Liver (tissue), 3 donors: ENCODE measurements at regions not wholly inside any gene's neighbourhood (a gene's known extent, or its start where the extent isn't known, plus 50 kb on each side); places are given as distances from the start of the nearest gene placed in this dataset.

Experiments
- CTCF ChIP-seq: fragments of 150-350 bp; IDR thresholded peaks from 2 replicates; pipeline ENCODE4 v1.5.1; 2017; ENCODE audit warnings: improper control_type of control experiment, low read depth, low read length; ENCODE audit not compliant: missing input control
- EGR1 ChIP-seq, 2 donors: IDR thresholded peaks; 2 replicates each; pipeline ENCODE4 v1.6.1; 2016 to 2018; ENCODE audit warnings: antibody characterized with exemption in 2 of 2, low read depth in 2 of 2
- GABPA ChIP-seq, 2 donors: IDR thresholded peaks in 1 of 2; conservative IDR thresholded peaks in 1 of 2; 2 replicates each; pipeline ENCODE4 v1.6.1; 2016; ENCODE audit warnings: antibody characterized with exemption in 2 of 2, mild to moderate bottlenecking in 1 of 2, moderate library complexity in 1 of 2
- JUND ChIP-seq, 2 donors: IDR thresholded peaks; 2 replicates each; pipeline ENCODE4 v1.6.1; 2016; ENCODE audit warnings: antibody characterized with exemption in 2 of 2
- RAD21 ChIP-seq, 2 donors: IDR thresholded peaks; 2 replicates each; pipeline ENCODE4 v1.6.1; 2016; ENCODE audit warnings: antibody characterized with exemption in 2 of 2, mild to moderate bottlenecking in 2 of 2
- REST ChIP-seq: IDR thresholded peaks from 2 replicates; pipeline ENCODE4 v1.6.1; 2016; ENCODE audit warnings: antibody characterized with exemption, mild to moderate bottlenecking
- SP1 ChIP-seq: IDR thresholded peaks from 2 replicates; pipeline ENCODE4 v1.6.1; 2018; ENCODE audit warnings: antibody characterized with exemption, mild to moderate bottlenecking
- TAF1 ChIP-seq: conservative IDR thresholded peaks from 2 replicates; pipeline ENCODE4 v1.6.1; 2016; ENCODE audit warnings: antibody characterized with exemption, mild to moderate bottlenecking
- YY1 ChIP-seq: IDR thresholded peaks from 2 replicates; pipeline ENCODE4 v1.6.1; 2016; ENCODE audit warnings: antibody characterized with exemption, mild to moderate bottlenecking
- ZBTB33 ChIP-seq: IDR thresholded peaks from 2 replicates; pipeline ENCODE4 v1.6.1; 2016; ENCODE audit warnings: antibody characterized with exemption
- donor health status: healthy.
- donor health status: healthy.

GRCh38 chr3:24722087-24722486 is 227.4 kb upstream of the THRB start:
- no peak for TF ChIP-seq RAD21 (IDR thresholded peaks at IDR 0.05)
- no peak for TF ChIP-seq CTCF
- TF ChIP-seq TAF1, result no peak
- TF ChIP-seq JUND (IDR thresholded peaks at IDR 0.05), result no peak
- TF ChIP-seq ZBTB33, result no peak
- TF ChIP-seq GABPA (IDR thresholded peaks at IDR 0.05 in 1 of 2, conservative IDR thresholded peaks at IDR 0.05 in 1 of 2), result no peak
- TF ChIP-seq REST, result no peak
- no peak for TF ChIP-seq SP1
- TF ChIP-seq YY1, result no peak
- TF ChIP-seq EGR1 (IDR thresholded peaks at IDR 0.05; ENCODE audit: low read depth in 2 of 2), result no peak
